Right ventricle myocardium superior (tissue), 1 donor: ENCODE measurements at regions not wholly inside any gene's neighbourhood (a gene's known extent, or its start where the extent isn't known, plus 50 kb on each side); places are given as distances from the start of the nearest gene placed in this dataset.
A peak's percentile ranks its signal among the peaks of the same experiment; 100 is the strongest.
"Not testable (repeated sequence)": the region's sequence is repeated elsewhere in the genome, so short reads cannot be mapped to it uniquely, and the experiment has no call there.

Experiments
- ATAC-seq: fragments of 200-7000 bp; cut with Tn5 transposase; one replicate; pipeline ENCODE4 v1.9.1; 2020; ENCODE audit warnings: mild to moderate bottlenecking; ENCODE audit not compliant: poor library complexity
- DNase-seq: peaks from one replicate; pipeline ENCODE4 v3.0.0-alpha.2; 2020
- intact Hi-C: fragments of 100-400 bp; cut with DNase I; formaldehyde crosslinking; loops from one replicate; pipeline ENCODE4 v1.11.2; 2022
- donor health status: DM: no; HTN: yes; CAD: no; lungs with severe emphysema.

- ATAC-seq (no peak), DNase-seq (no peak)
These were observed 585.5 kb downstream of the KCTD12 start for GRCh38 chr13:76300688-76301087.

GRCh38 chr13:76297331-76297730, 588.9 kb downstream of the KCTD12 start:
- ATAC-seq = no peak
- DNase-seq = no peak
- intact Hi-C loops = no loop called here

More at GRCh38 chr13:76300688-76301087, 585.5 kb downstream of the KCTD12 start:
- intact Hi-C loops = no loop called here

- no peak for DNase-seq
- intact Hi-C loops = no loop called here
- peak; percentile 39 for ATAC-seq
These were observed 589.5 kb downstream of the KCTD12 start for GRCh38 chr13:76296751-76297150.

- intact Hi-C loops, ATAC-seq, DNase-seq: not testable (repeated sequence)
These were observed 591.2 kb downstream of the KCTD12 start for GRCh38 chr13:76295020-76295419.

- ATAC-seq = peak; percentile 85
- no peak for DNase-seq
- intact Hi-C loops = no loop called here
These were observed 592.5 kb downstream of the KCTD12 start for GRCh38 chr13:76293751-76294150.

GRCh38 chr13:76293346-76293745, 592.9 kb downstream of the KCTD12 start:
- intact Hi-C loops = no loop called here
- no peak for ATAC-seq
- DNase-seq = no peak

GRCh38 chr13:76292726-76293125, 593.5 kb downstream of the KCTD12 start:
- intact Hi-C loops = no loop called here
- DNase-seq (no peak), ATAC-seq (no peak)

GRCh38 chr13:76292031-76292430, 594.2 kb downstream of the KCTD12 start:
- intact Hi-C loops = no loop called here
- DNase-seq (no peak), ATAC-seq (no peak)

- ATAC-seq = no peak
- DNase-seq = no peak
- intact Hi-C loops = no loop called here
These were observed 596.6 kb downstream of the KCTD12 start for GRCh38 chr13:76289558-76289957.

GRCh38 chr13:76286178-76286577, 600.0 kb downstream of the KCTD12 start:
- no peak for DNase-seq
- no peak for ATAC-seq
- intact Hi-C loops = no loop called here

- no peak for DNase-seq
- intact Hi-C loops = no loop called here
- ATAC-seq = no peak
These were observed 600.7 kb downstream of the KCTD12 start for GRCh38 chr13:76285463-76285862.

GRCh38 chr13:76279766-76280165, 606.4 kb downstream of the KCTD12 start:
- ATAC-seq, intact Hi-C loops, DNase-seq: not testable (repeated sequence)

GRCh38 chr13:76271728-76272232, 614.4 kb downstream of the KCTD12 start:
- intact Hi-C loops = no loop called here
- DNase-seq = no peak
- ATAC-seq = no peak

- ATAC-seq, intact Hi-C loops, DNase-seq: not testable (repeated sequence)
These were observed 617.9 kb downstream of the KCTD12 start for GRCh38 chr13:76268307-76268706.

- ATAC-seq = no peak
- intact Hi-C loops = no loop called here
These were observed 619.0 kb downstream of the KCTD12 start for GRCh38 chr13:76267216-76267615.

GRCh38 chr13:76266561-76266960, 619.6 kb downstream of the KCTD12 start:
- intact Hi-C loops = no loop called here
- DNase-seq (no peak), ATAC-seq (no peak)

More at GRCh38 chr13:76267216-76267615, 619.0 kb downstream of the KCTD12 start:
- no peak for DNase-seq

GRCh38 chr13:76250211-76250610, 614.1 kb downstream of the LMO7 start:
- no peak for ATAC-seq
- DNase-seq = no peak
- intact Hi-C loops = no loop called here

- DNase-seq (no peak), ATAC-seq (no peak)
- intact Hi-C loops = no loop called here
These were observed 609.8 kb downstream of the LMO7 start for GRCh38 chr13:76245920-76246319.

GRCh38 chr13:76245211-76245610, 609.1 kb downstream of the LMO7 start:
- intact Hi-C loops = no loop called here
- ATAC-seq = no peak

GRCh38 chr13:76243120-76243519, 607.0 kb downstream of the LMO7 start:
- DNase-seq, intact Hi-C loops, ATAC-seq: not testable (repeated sequence)

More at GRCh38 chr13:76245211-76245610, 609.1 kb downstream of the LMO7 start:
- DNase-seq = no peak

GRCh38 chr13:76239031-76239680, 603.0 kb downstream of the LMO7 start:
- intact Hi-C loops = no loop called here
- ATAC-seq (peak; percentile 89), DNase-seq (no peak)
